KOPT-K1 (cell line): ENCODE measurements at regions not wholly inside any gene's neighbourhood (a gene's known extent, or its start where the extent isn't known, plus 50 kb on each side); places are given as distances from the start of the nearest gene placed in this dataset.
"Not testable (repeated sequence)": the region's sequence is repeated elsewhere in the genome, so short reads cannot be mapped to it uniquely, and the experiment has no call there.

Experiments
- H3K27ac ChIP-seq: fragments of 200-600 bp; sonication (generic); 2 replicates; pipeline ENCODE4 v1.5.1; 2016; ENCODE audit warnings: antibody characterized with exemption, mild to moderate bottlenecking, low read depth, low read length; ENCODE audit not compliant: poor library complexity, severe bottlenecking
- H3K36me3 ChIP-seq: fragments of 200-600 bp; sonication (generic); 2 replicates; pipeline ENCODE4 v1.5.1; 2017; ENCODE audit warnings: antibody characterized with exemption, mild to moderate bottlenecking, low read length, moderate library complexity; ENCODE audit not compliant: insufficient read depth
- H3K9me3 ChIP-seq: fragments of 200-600 bp; sonication (generic); 2 replicates; pipeline ENCODE4 v1.5.1; 2017; ENCODE audit warnings: antibody characterized with exemption, low read length, mild to moderate bottlenecking; ENCODE audit not compliant: insufficient read depth, poor library complexity, severe bottlenecking

- Histone ChIP-seq H3K36me3 (no peaks in the 10 kb centered on the region), H3K27ac (no peak overlapping the region), H3K9me3 (no peaks in the 10 kb centered on the region)
These were observed 132.2 kb upstream of the TNRC6C start for GRCh38 chr17:77826132-77826873.

- H3K36me3 ChIP-seq, result no peaks in the 10 kb centered on the region
- no peaks in the 10 kb centered on the region for H3K9me3 ChIP-seq
- H3K27ac ChIP-seq, result no peak overlapping the region
These were observed 131.5 kb upstream of the TNRC6C start for GRCh38 chr17:77827039-77827438.

- H3K9me3 ChIP-seq, result no peaks in the 10 kb centered on the region
- no peaks in the 10 kb centered on the region for H3K36me3 ChIP-seq
- no peak overlapping the region for H3K27ac ChIP-seq
These were observed 131.0 kb upstream of the TNRC6C start for GRCh38 chr17:77827511-77827910.

GRCh38 chr17:77828749-77829539, 129.6 kb upstream of the TNRC6C start:
- Histone ChIP-seq H3K27ac (no peak overlapping the region), H3K36me3 (no peaks in the 10 kb centered on the region), H3K9me3 (no peaks in the 10 kb centered on the region)

- no peak overlapping the region for H3K27ac ChIP-seq
- H3K36me3 ChIP-seq, result no peaks in the 10 kb centered on the region
- no peaks in the 10 kb centered on the region for H3K9me3 ChIP-seq
These were observed 128.4 kb upstream of the TNRC6C start for GRCh38 chr17:77829843-77830799.

GRCh38 chr17:77830816-77831473, 127.6 kb upstream of the TNRC6C start:
- Histone ChIP-seq H3K9me3 (no peaks in the 10 kb centered on the region), H3K36me3 (no peaks in the 10 kb centered on the region), H3K27ac (no peak overlapping the region)

GRCh38 chr17:77831474-77832179, 126.9 kb upstream of the TNRC6C start:
- no peak overlapping the region for H3K27ac ChIP-seq
- peaks cover 1% of the 10 kb centered on the region for H3K9me3 ChIP-seq
- H3K36me3 ChIP-seq, result no peaks in the 10 kb centered on the region

GRCh38 chr17:77832180-77832560, 126.3 kb upstream of the TNRC6C start:
- Histone ChIP-seq H3K36me3 (no peaks in the 10 kb centered on the region), H3K27ac (no peak overlapping the region), H3K9me3 (peaks cover 7% of the 10 kb centered on the region)

GRCh38 chr17:77833769-77834168, 124.7 kb upstream of the TNRC6C start:
- peaks cover 13% of the 10 kb centered on the region for H3K9me3 ChIP-seq
- H3K36me3 ChIP-seq, result no peaks in the 10 kb centered on the region
- H3K27ac ChIP-seq, result no peak overlapping the region

- H3K27ac ChIP-seq, result no peak overlapping the region
- H3K9me3 ChIP-seq, result peaks cover 13% of the 10 kb centered on the region
- H3K36me3 ChIP-seq, result no peaks in the 10 kb centered on the region
These were observed 124.1 kb upstream of the TNRC6C start for GRCh38 chr17:77834170-77835115.

- Histone ChIP-seq H3K36me3 (no peaks in the 10 kb centered on the region), H3K9me3 (peaks cover 13% of the 10 kb centered on the region), H3K27ac (no peak overlapping the region)
These were observed 121.9 kb upstream of the TNRC6C start for GRCh38 chr17:77836557-77837041.

- H3K9me3 ChIP-seq, result peaks cover 13% of the 10 kb centered on the region
- not testable (repeated sequence) for H3K27ac ChIP-seq, H3K36me3 ChIP-seq
These were observed 121.4 kb upstream of the TNRC6C start for GRCh38 chr17:77837072-77837471.

- Histone ChIP-seq H3K27ac (no peak overlapping the region), H3K9me3 (peaks cover 13% of the 10 kb centered on the region), H3K36me3 (no peaks in the 10 kb centered on the region)
These were observed 120.6 kb upstream of the TNRC6C start for GRCh38 chr17:77837917-77838316.
